T47D (cell line): ENCODE measurements at regions not wholly inside any gene's neighbourhood (a gene's known extent, or its start where the extent isn't known, plus 50 kb on each side); places are given as distances from the start of the nearest gene placed in this dataset.

ENCODE experiments used
- DNase-seq, 2 experiments: peaks; one replicate each; pipeline versions ENCODE4 v3.0.0 to v3.0.0-alpha.2; 2011 to 2012; ENCODE audit warnings: low read depth in 1 of 2, low spot score in 1 of 2
- JUND ChIP-seq: IDR thresholded peaks from 2 replicates; pipeline ENCODE4 v1.6.1; 2012; ENCODE audit warnings: low read depth
- in situ Hi-C: cut with HindIII; loops from 2 replicates; pipeline ENCODE4 v1.10.0; 2016; ENCODE audit warnings: low sequenced_read_pairs, low pct_unique_long_range_greater_than_20kb

DNA sequence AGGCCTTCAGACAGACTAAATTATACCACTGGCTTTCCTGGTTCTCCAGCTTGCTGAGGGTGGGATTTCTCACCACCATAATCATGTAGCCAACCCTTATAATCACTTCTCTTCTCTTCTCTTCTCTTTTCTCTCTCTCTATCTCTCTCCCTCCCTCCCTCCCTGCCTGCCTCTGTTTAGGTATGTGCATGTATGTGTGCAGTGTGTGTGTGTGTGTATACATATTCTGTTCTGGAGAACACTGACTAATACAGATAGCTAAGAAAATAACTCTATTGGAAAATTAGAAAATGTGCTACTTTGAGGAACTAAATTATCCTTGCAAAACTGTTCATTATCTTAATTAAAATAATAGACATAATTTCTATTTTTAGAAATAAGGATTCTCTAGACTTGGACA lies 118.6 kb upstream of the GADL1 start:
- DNase-seq: no peak
- no peak for TF ChIP-seq JUND
- in situ Hi-C loops: no loop called here

DNA sequence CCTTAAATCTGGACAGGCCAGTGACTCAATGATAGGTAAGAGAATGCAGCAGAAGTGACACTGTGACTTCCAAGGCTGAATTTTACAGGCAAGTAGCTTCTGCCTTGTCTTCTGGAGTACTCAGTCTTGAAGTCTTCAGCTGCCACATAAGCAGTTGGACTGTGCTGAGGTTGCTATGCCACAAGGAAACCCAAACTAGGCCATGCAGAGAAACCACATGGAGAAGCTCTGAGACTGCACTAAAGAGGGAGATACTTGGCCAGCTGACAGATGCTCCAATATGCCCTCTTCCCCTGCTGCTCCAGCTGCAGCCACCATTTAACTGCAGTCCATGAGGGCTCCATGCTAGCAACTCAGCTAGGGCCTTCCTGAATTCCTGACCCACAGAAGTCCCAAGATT lies 119.4 kb upstream of the GADL1 start:
- DNase-seq: no peak
- no peak for TF ChIP-seq JUND
- in situ Hi-C loops: no loop called here

DNA sequence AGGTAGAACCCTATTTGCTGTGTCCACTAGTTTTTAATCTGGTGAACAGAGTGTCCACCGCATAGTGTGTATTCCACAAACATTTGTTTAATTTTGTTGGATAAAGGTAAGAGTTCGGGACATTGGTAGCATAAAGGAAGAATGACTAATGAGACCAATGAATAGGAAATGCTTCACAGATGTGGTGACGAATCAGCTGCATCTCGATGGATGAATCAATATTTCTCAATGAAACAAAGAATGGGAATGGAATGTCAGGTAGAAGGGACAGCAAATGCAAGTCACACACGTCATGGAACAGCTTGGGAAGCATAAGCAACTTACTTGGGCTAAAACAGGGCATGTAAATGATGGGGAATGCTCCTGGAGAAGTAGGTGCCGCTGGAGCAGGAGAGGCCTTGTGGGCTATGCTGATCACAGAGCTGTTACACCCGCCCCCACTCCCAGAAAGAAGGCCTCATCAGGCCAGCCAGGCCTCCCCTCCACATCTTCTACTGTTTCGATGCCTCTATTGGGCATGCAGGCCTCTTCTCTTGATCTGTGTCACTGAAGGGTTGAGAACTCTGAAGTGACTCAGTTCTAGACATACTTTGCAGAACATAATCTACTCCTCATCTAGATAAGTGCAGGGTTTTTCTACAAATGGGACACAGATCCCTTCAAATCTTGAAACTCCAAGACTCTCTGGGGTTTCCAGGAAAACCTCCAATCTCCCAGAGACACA lies 120.0 kb upstream of the GADL1 start:
- DNase-seq: no peak
- in situ Hi-C loops: no loop called here
- TF ChIP-seq JUND: no peak

- DNase-seq: no peak
- in situ Hi-C loops: no loop called here
- no peak for TF ChIP-seq JUND
Observed at GRCh38 chr3:31016196-31016595, 121.7 kb upstream of the GADL1 start.

DNA sequence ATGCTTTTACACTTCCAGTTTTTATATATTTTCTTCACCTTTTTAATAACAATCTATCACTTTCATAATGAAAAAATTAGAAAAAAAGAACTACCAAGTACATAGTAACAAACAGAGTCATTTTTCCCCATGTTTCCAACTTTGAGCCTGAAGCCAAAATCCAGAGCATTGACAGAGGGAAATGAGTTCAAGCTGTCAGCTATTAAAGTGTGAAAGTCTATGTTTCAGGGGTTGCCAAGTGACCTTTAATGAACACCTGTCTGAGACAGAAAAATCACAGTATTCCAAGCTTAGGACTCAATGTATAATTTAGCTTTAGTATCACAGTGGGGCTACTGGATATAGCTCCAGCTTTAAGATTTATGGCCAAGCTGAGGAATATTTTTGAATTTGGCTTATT lies 128.3 kb upstream of the GADL1 start:
- in situ Hi-C loops: no loop called here

GRCh38 chr3:31025541-31025940 lies 131.1 kb upstream of the GADL1 start:
- no peak for TF ChIP-seq JUND
- no peak for DNase-seq
- in situ Hi-C loops: no loop called here

More for the DNA sequence above, 128.3 kb upstream of the GADL1 start:
- no peak for TF ChIP-seq JUND
- DNase-seq: no peak

DNA sequence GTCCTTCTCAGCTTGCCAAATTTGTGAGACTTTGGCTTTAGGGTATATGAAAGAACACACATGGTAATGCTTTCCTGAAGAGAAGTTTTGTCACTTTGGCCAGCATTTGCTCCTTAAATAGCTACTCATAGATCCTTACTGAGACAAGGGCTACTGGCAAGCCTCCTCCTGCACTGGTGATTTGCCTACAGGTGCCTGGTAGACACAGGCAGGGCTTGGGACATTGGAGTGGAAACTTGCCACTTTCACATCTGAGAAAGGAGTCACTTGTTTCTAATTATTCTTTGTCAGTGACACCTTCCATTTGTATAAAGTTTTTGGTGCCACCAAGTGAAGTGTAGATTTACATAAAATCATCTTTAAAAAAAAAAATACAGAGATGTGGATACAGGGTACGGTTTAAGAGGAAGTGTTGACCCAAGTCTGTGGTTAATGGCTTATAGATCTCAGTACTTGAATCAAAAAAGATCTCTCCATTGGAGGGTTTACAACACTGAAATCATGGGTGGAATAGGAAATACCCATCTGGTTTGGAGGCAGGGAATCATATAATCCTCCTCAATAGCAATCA lies 132.8 kb upstream of the GADL1 start:
- in situ Hi-C loops: no loop called here
- no peak for TF ChIP-seq JUND
- no peak for DNase-seq

DNA sequence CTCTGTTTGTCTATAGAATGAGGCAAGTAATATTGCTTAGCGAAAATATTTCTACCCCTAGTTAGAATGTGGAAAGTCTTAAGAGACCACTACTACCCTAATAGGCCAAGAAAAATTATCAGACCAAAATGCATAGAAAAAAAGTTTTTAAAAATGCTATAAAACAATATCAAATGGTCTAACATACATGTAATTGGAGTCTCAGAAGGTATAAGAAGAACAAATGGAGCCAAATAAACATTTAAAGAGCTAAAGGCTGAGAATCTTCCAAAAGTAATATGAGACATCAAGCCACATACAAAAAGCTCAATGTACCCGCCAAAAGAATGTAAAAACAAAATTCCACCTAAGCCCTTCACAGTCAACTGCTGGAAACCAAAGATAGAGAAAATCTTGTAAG lies 133.5 kb upstream of the GADL1 start:
- no peak for DNase-seq
- in situ Hi-C loops: no loop called here
- no peak for TF ChIP-seq JUND

- DNase-seq: no peak
- TF ChIP-seq JUND: no peak
- in situ Hi-C loops: no loop called here
Observed at GRCh38 chr3:31028766-31029165, 134.3 kb upstream of the GADL1 start.

DNA sequence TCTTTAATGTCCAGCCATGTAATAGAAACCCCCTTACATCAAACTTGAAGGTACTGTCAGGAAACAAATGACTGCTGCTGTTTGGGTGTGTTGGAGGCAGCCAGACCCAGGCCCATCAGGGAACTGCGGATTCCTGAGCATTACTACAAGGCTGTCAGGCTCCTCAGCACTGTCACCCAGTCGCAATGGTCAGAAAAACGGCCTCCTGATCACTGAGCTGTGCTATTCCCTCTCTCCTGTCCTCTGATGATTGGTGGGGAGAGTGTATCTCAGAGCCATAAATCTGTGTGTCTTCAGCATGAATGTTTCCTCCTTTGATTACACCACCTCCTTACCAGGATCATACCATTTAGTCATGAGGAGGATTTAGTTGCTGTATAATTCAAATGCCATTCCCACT lies 135.2 kb upstream of the GADL1 start:
- no peak for DNase-seq
- in situ Hi-C loops: no loop called here
- TF ChIP-seq JUND: no peak

DNA sequence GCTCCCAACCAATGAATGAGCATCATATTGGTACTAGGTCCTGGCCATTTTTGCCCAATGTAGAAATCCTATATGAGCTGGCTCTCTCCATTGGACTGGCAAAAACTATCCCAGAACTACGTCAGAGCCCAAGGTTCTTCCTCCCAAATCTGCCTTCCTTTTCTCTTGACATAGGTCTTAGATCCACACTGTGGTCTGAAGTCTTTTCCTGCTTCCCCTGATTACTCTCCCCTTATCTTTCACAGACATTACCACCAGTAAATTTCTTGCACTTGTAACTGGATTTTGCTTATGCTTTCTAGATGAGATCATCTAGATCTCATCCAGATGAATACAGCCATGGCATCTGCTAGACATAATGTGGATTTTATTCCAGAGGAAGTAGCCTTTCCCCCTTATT lies 141.2 kb upstream of the GADL1 start:
- no peak for DNase-seq
- no peak for TF ChIP-seq JUND
- in situ Hi-C loops: no loop called here

GRCh38 chr3:31038086-31038739 lies 143.8 kb upstream of the GADL1 start:
- TF ChIP-seq JUND: no peak
- DNase-seq: no peak
- in situ Hi-C loops: no loop called here

- in situ Hi-C loops: no loop called here
- DNase-seq: no peak
- no peak for TF ChIP-seq JUND
Observed at GRCh38 chr3:31039145-31039544, 144.7 kb upstream of the GADL1 start.
